Prostate gland (tissue), 2 donors: ENCODE measurements at regions not wholly inside any gene's neighbourhood (a gene's known extent, or its start where the extent isn't known, plus 50 kb on each side); places are given as distances from the start of the nearest gene placed in this dataset.

Experiments used
- DNase-seq: peaks from one replicate; pipeline ENCODE4 v3.0.0-alpha.2; 2019; ENCODE audit warnings: low spot score
- H3K27ac ChIP-seq, 2 donors: fragments of 200-600 bp; sonication (generic); 2 replicates each; pipeline ENCODE4 v1.5.1; 2017 to 2019
- H3K27me3 ChIP-seq: fragments of 200-600 bp; sonication (generic); replicated peaks from 2 replicates; pipeline ENCODE4 v1.5.1; 2019; ENCODE audit not compliant: insufficient read depth
- H3K36me3 ChIP-seq, 2 donors: fragments of 200-600 bp; sonication (generic); 1 replicate in 1 of 2; 2 replicates in 1 of 2; pipeline versions ENCODE4 v1.5.1 to v1.8.1; 2017 to 2019
- H3K4me1 ChIP-seq: fragments of 200-600 bp; sonication (generic); replicated peaks from 2 replicates; pipeline ENCODE4 v1.5.1; 2019
- H3K4me3 ChIP-seq, 2 donors: fragments of 200-600 bp; sonication (generic); 2 replicates each; pipeline ENCODE4 v1.5.1; 2017 to 2019
- H3K9me3 ChIP-seq: fragments of 200-600 bp; sonication (generic); 2 replicates; pipeline ENCODE4 v1.5.1; 2017
- CTCF ChIP-seq, 4 experiments: fragments of 200-600 bp in 2 of 4; fragments of 450-650 bp in 2 of 4; sonication (generic) in 2 of 4; IDR thresholded peaks; 1 replicate in 3 of 4; 2 replicates in 1 of 4; pipeline ENCODE4 v1.5.1; 2016 to 2019; ENCODE audit warnings: antibody characterized with exemption in 4 of 4, mild to moderate bottlenecking in 2 of 4, moderate library complexity in 2 of 4
- POLR2A ChIP-seq: fragments of 450-650 bp; IDR thresholded peaks from one replicate; pipeline ENCODE4 v1.6.1; 2016; ENCODE audit warnings: antibody characterized with exemption, mild to moderate bottlenecking
- POLR2AphosphoS5 ChIP-seq: sonication (generic); formaldehyde crosslinking; IDR thresholded peaks from one replicate; pipeline ENCODE4 v1.6.1; 2017; ENCODE audit warnings: antibody characterized with exemption
- WGBS: methylation state at CpG from one replicate; pipeline ENCODE4 v1.1.5; 2018; 5-methylcytosine and 5-hydroxymethylcytosine counted together
- intact Hi-C: fragments of 100-400 bp; cut with DNase I; formaldehyde crosslinking; loops from one replicate; pipeline ENCODE4 v1.14.2; 2022

DNA sequence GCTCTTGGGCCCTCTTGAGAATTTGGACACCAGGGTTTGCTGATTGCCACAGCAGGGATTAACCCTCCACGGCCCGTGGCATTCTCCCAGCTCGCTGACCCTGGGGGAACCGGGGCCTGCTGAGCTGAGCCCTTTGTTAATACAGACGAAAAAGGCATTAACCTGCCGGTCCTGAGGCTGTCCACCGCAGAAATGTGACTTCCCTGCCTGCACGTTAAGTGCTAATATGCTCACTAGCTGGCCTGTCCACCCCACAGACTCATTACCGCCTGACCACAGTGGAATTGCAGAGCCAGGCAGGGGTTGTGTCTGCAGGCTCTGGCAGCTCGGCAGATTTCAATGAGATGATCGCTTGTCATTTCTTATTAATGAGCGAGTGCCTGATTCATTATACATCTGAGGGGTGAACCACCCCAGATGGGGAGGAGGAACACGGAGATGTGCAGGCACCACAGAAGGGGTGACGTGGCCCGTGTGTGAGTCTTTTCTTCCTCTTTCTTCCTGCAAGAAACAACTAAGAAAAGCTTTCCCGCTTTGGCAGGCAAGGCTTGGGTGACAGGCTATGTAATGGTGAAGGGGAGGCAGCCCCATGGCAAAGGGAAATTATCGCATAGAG lies 126.0 kb downstream of the GLI2 start:
- no peaks in the 10 kb centered on the region for H3K9me3 ChIP-seq
- H3K36me3 ChIP-seq: no peaks in the 10 kb centered on the region
- no peak for TF ChIP-seq POLR2AphosphoS5
- H3K27ac ChIP-seq: no peak overlapping the region
- intact Hi-C loops: loop anchor here (10.0 kb wide), 1 partner anchor 127 kb away; the partner anchor contains the start of gene GLI2
- WGBS: 90% methylated on average over 17 of the region's 17 CpGs
- H3K4me1 ChIP-seq: no peaks in the 10 kb centered on the region
- no peak overlapping the region for H3K4me3 ChIP-seq
- H3K27me3 ChIP-seq: no peaks in the 10 kb centered on the region
- DNase-seq: no peak

DNA sequence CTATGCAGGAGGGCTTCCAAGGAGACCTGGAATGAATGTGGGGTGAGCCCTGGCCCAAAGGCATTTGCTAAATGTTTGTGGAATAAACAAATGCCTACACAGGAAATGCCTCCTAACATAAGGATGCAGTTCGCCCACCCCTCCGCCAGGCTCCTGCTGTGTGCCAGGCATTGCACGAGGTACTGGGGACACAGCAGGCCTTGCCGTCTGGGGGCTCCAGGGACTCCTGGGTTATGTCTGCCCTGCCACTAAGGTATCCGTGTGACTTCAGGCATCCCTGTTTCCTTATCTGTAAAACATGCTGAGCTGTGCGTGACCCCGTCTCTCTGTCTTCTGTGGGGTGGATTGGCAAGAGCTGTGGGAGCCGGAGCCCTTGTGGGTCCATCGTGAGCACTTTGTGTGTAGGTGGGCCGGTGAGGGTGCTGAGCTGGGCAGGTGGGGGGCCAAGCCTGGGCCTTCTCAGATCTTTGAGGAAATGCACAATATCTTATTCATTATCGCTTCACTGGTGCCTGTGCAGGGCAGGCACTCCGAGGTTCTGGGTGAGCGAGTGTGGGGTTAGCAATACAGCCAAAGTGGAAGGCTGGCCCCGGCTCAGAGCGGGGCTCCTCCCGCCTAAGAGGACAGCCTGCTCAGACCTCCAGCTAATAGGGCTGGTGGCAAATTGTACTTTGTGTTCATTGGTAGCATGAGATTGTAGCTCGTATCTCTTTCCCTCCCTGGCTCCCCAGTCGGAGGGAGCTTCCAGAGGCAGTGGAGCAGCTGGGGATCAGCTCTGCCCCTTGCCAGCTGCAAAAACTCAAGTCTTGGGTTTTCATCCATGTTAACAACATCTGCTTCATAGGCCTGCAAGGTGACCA lies 126.8 kb downstream of the GLI2 start:
- Histone ChIP-seq H3K4me1 (no peaks in the 10 kb centered on the region), H3K27me3 (no peaks in the 10 kb centered on the region), H3K4me3 (no peak overlapping the region), H3K36me3 (no peaks in the 10 kb centered on the region), H3K27ac (no peak overlapping the region), H3K9me3 (no peaks in the 10 kb centered on the region)
- 79% methylated on average over 18 of the region's 18 CpGs for WGBS
- no peak for DNase-seq
- intact Hi-C loops: loop anchor here (10.0 kb wide), 1 partner anchor 128 kb away; the partner anchor contains the start of gene GLI2
- TF ChIP-seq POLR2A: no peak
- TF ChIP-seq CTCF (IDR thresholded peaks at IDR 0.05): no peak
- no peak for TF ChIP-seq POLR2AphosphoS5

GRCh38 chr2:120863146-120863545 lies 127.5 kb downstream of the GLI2 start:
- WGBS: 82% methylated on average over 8 of the region's 9 CpGs
- no peak overlapping the region for H3K4me3 ChIP-seq
- intact Hi-C loops: loop anchor here (10.0 kb wide), 1 partner anchor 128 kb away; the partner anchor contains the start of gene GLI2
- no peaks in the 10 kb centered on the region for H3K9me3 ChIP-seq
- H3K27ac ChIP-seq: no peak overlapping the region
- DNase-seq: no peak
- no peaks in the 10 kb centered on the region for H3K27me3 ChIP-seq
- H3K36me3 ChIP-seq: no peaks in the 10 kb centered on the region
- TF ChIP-seq CTCF (IDR thresholded peaks at IDR 0.05) (no peak), POLR2AphosphoS5 (no peak), POLR2A (no peak)
- no peaks in the 10 kb centered on the region for H3K4me1 ChIP-seq

- 66% methylated on average over 10 of the region's 10 CpGs for WGBS
- Histone ChIP-seq H3K4me3 (no peak overlapping the region), H3K27me3 (no peaks in the 10 kb centered on the region), H3K4me1 (no peaks in the 10 kb centered on the region), H3K9me3 (no peaks in the 10 kb centered on the region), H3K27ac (no peak overlapping the region), H3K36me3 (no peaks in the 10 kb centered on the region)
- no peak for DNase-seq
- TF ChIP-seq CTCF (IDR thresholded peaks at IDR 0.05) (no peak), POLR2AphosphoS5 (no peak), POLR2A (no peak)
- intact Hi-C loops: loop anchor here (10.0 kb wide), 1 partner anchor 129 kb away; the partner anchor contains the start of gene GLI2
Observed at GRCh38 chr2:120863661-120864320, 128.1 kb downstream of the GLI2 start.

DNA sequence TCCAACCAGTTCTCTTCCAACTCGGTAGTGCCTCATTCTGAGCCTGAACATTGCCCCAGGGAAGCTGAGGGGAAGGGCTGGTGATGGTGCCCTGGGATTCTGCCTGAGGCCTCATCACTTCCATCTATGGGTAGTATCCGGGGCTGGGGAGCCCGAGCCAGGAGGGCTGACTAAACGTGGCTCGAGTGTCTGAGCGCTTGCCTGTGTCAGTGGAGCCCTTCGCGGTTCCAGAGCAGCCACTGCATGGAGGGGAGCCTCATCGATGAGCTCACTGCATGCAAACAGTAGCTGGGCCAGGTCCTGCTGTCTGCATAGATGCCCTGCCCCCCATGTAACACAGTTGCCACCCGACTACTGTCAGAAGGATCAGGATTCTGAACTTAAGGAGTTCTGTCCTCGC lies 129.3 kb downstream of the GLI2 start:
- H3K27me3 ChIP-seq: no peaks in the 10 kb centered on the region
- WGBS: 68% methylated on average over 11 of the region's 11 CpGs
- intact Hi-C loops: loop anchor here (5.0 to 10.0 kb wide), 4 partner anchors 37 to 130 kb away; partner anchors contain the start of gene GLI2
- no peak overlapping the region for H3K27ac ChIP-seq
- TF ChIP-seq CTCF (IDR thresholded peaks at IDR 0.05) (no peak), POLR2AphosphoS5 (no peak), POLR2A (no peak)
- H3K4me3 ChIP-seq: no peak overlapping the region
- H3K4me1 ChIP-seq: no peaks in the 10 kb centered on the region
- H3K9me3 ChIP-seq: no peaks in the 10 kb centered on the region
- DNase-seq: no peak
- no peaks in the 10 kb centered on the region for H3K36me3 ChIP-seq
